ENCODE measurements at regions not wholly inside any gene's neighbourhood (a gene's known extent, or its start where the extent isn't known, plus 50 kb on each side); places are given as distances from the start of the nearest gene placed in this dataset.

- TF ChIP-seq, protein P1, sequence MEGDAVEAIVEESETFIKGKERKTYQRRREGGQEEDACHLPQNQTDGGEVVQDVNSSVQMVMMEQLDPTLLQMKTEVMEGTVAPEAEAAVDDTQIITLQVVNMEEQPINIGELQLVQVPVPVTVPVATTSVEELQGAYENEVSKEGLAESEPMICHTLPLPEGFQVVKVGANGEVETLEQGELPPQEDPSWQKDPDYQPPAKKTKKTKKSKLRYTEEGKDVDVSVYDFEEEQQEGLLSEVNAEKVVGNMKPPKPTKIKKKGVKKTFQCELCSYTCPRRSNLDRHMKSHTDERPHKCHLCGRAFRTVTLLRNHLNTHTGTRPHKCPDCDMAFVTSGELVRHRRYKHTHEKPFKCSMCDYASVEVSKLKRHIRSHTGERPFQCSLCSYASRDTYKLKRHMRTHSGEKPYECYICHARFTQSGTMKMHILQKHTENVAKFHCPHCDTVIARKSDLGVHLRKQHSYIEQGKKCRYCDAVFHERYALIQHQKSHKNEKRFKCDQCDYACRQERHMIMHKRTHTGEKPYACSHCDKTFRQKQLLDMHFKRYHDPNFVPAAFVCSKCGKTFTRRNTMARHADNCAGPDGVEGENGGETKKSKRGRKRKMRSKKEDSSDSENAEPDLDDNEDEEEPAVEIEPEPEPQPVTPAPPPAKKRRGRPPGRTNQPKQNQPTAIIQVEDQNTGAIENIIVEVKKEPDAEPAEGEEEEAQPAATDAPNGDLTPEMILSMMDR (IDR thresholded peaks at IDR 0.05) = no peak
- no peak for TF ChIP-seq POLR2A (IDR thresholded peaks at IDR 0.05)
Measured at GRCh38 chr1:67931198-67931597, 97.9 kb upstream of the GNG12 start.

All from heart left ventricle (tissue), 13 donors.